RWPE2 (cell line): ENCODE measurements at regions not wholly inside any gene's neighbourhood (a gene's known extent, or its start where the extent isn't known, plus 50 kb on each side); places are given as distances from the start of the nearest gene placed in this dataset.

Experiments used
- ATAC-seq: fragments of 200-7000 bp; cut with Tn5 transposase; 3 replicates; pipeline ENCODE4 v1.9.1; 2021; ENCODE audit warnings: low read depth
- DNase-seq: peaks from one replicate; pipeline ENCODE4 v3.0.0-alpha.2; 2020; ENCODE audit warnings: low spot score
- H3K27ac ChIP-seq: fragments of 450-650 bp; 2 replicates; pipeline ENCODE4 v1.5.1; 2017; ENCODE audit warnings: mild to moderate bottlenecking; ENCODE audit not compliant: poor library complexity, severe bottlenecking
- H3K27me3 ChIP-seq: fragments of 250-450 bp; sonication (Bioruptor Pico); 2 replicates; pipeline ENCODE4 v1.5.1; 2021; ENCODE audit warnings: mild to moderate bottlenecking, moderate library complexity; ENCODE audit not compliant: insufficient read depth, poor library complexity, severe bottlenecking
- H3K36me3 ChIP-seq: fragments of 250-450 bp; sonication (Bioruptor Pico); 2 replicates; pipeline ENCODE4 v1.5.1; 2020; ENCODE audit warnings: low read depth, mild to moderate bottlenecking, moderate library complexity
- H3K4me1 ChIP-seq: fragments of 250-450 bp; sonication (Bioruptor Pico); 2 replicates; pipeline ENCODE4 v1.5.1; 2021; ENCODE audit warnings: mild to moderate bottlenecking, moderate library complexity; ENCODE audit not compliant: insufficient read depth, poor library complexity, severe bottlenecking
- H3K4me3 ChIP-seq: fragments of 250-450 bp; sonication (Bioruptor Pico); 2 replicates; pipeline ENCODE4 v1.5.1; 2021; ENCODE audit warnings: mild to moderate bottlenecking, moderate library complexity; ENCODE audit not compliant: severe bottlenecking
- H3K9me3 ChIP-seq: fragments of 250-450 bp; sonication (Bioruptor Pico); 2 replicates; pipeline ENCODE4 v1.5.1; 2021; ENCODE audit warnings: mild to moderate bottlenecking, moderate library complexity; ENCODE audit not compliant: severe bottlenecking
- CTCF ChIP-seq: fragments of 450-650 bp; IDR thresholded peaks from one replicate; pipeline ENCODE4 v1.5.1; 2017; ENCODE audit warnings: mild to moderate bottlenecking, moderate library complexity; ENCODE audit not compliant: poor library complexity, severe bottlenecking

- no peaks in the 10 kb centered on the region for H3K27me3 ChIP-seq
- ATAC-seq, result no peak
Observed at GRCh38 chrX:150298841-150299551, 64.1 kb upstream of the MAMLD1 start.

GRCh38 chrX:150299579-150299978 is 63.5 kb upstream of the MAMLD1 start:
- no peaks in the 10 kb centered on the region for H3K27me3 ChIP-seq
- no peak overlapping the region for H3K4me3 ChIP-seq
- no peaks in the 10 kb centered on the region for H3K4me1 ChIP-seq
- no peak for TF ChIP-seq CTCF
- no peak overlapping the region for H3K27ac ChIP-seq
- DNase-seq (no peak), ATAC-seq (no peak)
- no peaks in the 10 kb centered on the region for H3K36me3 ChIP-seq
- no peaks in the 10 kb centered on the region for H3K9me3 ChIP-seq

More at GRCh38 chrX:150298841-150299551, 64.1 kb upstream of the MAMLD1 start:
- Histone ChIP-seq H3K4me1 (no peaks in the 10 kb centered on the region), H3K9me3 (no peaks in the 10 kb centered on the region), H3K4me3 (no peak overlapping the region), H3K27ac (no peak overlapping the region), H3K36me3 (no peaks in the 10 kb centered on the region)
- TF ChIP-seq CTCF, result no peak
- DNase-seq, result no peak

- Histone ChIP-seq H3K36me3 (no peaks in the 10 kb centered on the region), H3K9me3 (no peaks in the 10 kb centered on the region), H3K27ac (no peak overlapping the region), H3K4me3 (no peak overlapping the region), H3K4me1 (no peaks in the 10 kb centered on the region), H3K27me3 (no peaks in the 10 kb centered on the region)
- no peak for ATAC-seq
- TF ChIP-seq CTCF, result no peak
- DNase-seq, result no peak
Observed at GRCh38 chrX:150303386-150304097, 59.6 kb upstream of the MAMLD1 start.

- DNase-seq (no peak), ATAC-seq (no peak)
- H3K4me3 ChIP-seq, result no peak overlapping the region
- no peaks in the 10 kb centered on the region for H3K4me1 ChIP-seq
- H3K27ac ChIP-seq, result no peak overlapping the region
- no peak for TF ChIP-seq CTCF
- no peaks in the 10 kb centered on the region for H3K36me3 ChIP-seq
- H3K27me3 ChIP-seq, result no peaks in the 10 kb centered on the region
- H3K9me3 ChIP-seq, result no peaks in the 10 kb centered on the region
Observed at GRCh38 chrX:150306002-150306401, 57.1 kb upstream of the MAMLD1 start.

GRCh38 chrX:150308041-150308440 is 55.1 kb upstream of the MAMLD1 start:
- no peak overlapping the region for H3K27ac ChIP-seq

More at GRCh38 chrX:150308041-150308440, 55.1 kb upstream of the MAMLD1 start:
- Histone ChIP-seq H3K36me3 (no peaks in the 10 kb centered on the region), H3K4me1 (no peaks in the 10 kb centered on the region), H3K4me3 (no peak overlapping the region), H3K27me3 (no peaks in the 10 kb centered on the region), H3K9me3 (no peaks in the 10 kb centered on the region)
- ATAC-seq (no peak), DNase-seq (no peak)
- no peak for TF ChIP-seq CTCF
